ENCODE measurements at regions not wholly inside any gene's neighbourhood (a gene's known extent, or its start where the extent isn't known, plus 50 kb on each side); places are given as distances from the start of the nearest gene placed in this dataset.
A peak's percentile ranks its signal among the peaks of the same experiment; 100 is the strongest.
"Not testable (repeated sequence)": the region's sequence is repeated elsewhere in the genome, so short reads cannot be mapped to it uniquely, and the experiment has no call there.

DNA sequence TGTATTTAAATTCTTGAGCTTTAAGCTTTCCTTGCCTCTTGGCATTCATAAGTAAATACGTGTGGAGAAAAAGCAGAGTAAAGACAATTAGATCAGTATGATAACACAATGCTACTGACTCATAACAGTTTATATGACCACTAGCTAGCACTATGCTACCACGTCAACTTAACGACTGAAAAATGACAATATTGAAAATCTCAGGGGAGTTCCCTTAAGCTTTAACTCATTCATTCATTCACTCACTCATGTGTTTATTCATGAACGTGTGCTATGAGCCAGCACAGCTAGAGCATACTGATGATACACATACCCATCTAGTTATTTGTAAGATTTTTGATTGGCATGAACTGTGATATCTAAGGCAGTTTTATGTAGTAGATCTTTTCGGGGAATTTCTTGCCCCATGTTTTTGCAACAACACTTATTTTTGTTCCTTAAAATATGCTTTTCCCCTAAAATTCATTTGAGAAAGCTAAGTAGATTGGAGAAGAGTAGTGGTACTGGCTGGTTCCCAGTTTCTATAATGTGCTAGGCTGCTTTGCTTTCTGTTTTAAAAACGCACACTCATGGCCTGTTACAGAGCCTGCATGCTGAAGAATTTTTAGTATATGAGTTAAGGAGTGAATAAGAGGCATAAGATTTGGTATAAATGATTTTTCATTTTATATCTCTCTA lies 57.4 kb upstream of the ACBD5 start:
- Histone ChIP-seq H3K36me3 (ENCODE audit: control insufficient read depth in 4 of 4, insufficient read depth in 3 of 4, low read depth in 1 of 4, low read length in 3 of 4) (no peaks in the 10 kb centered on the region), H3K4me1 (ENCODE audit: control insufficient read depth in 4 of 4, insufficient read depth in 4 of 4, low read length in 3 of 4) (no peaks in the 10 kb centered on the region), H3K9me3 (ENCODE audit: control insufficient read depth in 4 of 4, low read length in 3 of 4) (no peaks in the 10 kb centered on the region), H3K27ac (ENCODE audit: low read depth in 1 of 2, low read length in 2 of 2) (no peak overlapping the region), H3K27me3 (ENCODE audit: control insufficient read depth in 4 of 4, insufficient read depth in 4 of 4, low read length in 3 of 4) (no peaks in the 10 kb centered on the region), H3K4me3 (ENCODE audit: low read depth in 1 of 3, low read length in 3 of 3) (no peak overlapping the region), H3K9ac (ENCODE audit: low read depth in 1 of 2, low read length in 2 of 2) (peak overlapping the region in 1 of 2 donors; percentile 12)
- TF ChIP-seq, protein P1, sequence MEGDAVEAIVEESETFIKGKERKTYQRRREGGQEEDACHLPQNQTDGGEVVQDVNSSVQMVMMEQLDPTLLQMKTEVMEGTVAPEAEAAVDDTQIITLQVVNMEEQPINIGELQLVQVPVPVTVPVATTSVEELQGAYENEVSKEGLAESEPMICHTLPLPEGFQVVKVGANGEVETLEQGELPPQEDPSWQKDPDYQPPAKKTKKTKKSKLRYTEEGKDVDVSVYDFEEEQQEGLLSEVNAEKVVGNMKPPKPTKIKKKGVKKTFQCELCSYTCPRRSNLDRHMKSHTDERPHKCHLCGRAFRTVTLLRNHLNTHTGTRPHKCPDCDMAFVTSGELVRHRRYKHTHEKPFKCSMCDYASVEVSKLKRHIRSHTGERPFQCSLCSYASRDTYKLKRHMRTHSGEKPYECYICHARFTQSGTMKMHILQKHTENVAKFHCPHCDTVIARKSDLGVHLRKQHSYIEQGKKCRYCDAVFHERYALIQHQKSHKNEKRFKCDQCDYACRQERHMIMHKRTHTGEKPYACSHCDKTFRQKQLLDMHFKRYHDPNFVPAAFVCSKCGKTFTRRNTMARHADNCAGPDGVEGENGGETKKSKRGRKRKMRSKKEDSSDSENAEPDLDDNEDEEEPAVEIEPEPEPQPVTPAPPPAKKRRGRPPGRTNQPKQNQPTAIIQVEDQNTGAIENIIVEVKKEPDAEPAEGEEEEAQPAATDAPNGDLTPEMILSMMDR (IDR thresholded peaks at IDR 0.05; ENCODE audit: low read depth, low read length, missing input control), result no peak
- TF ChIP-seq FOXA1 (IDR thresholded peaks at IDR 0.05) (no peak), SP1 (IDR thresholded peaks at IDR 0.05) (no peak), MAX (IDR thresholded peaks at IDR 0.05) (no peak), NR2F2 (IDR thresholded peaks at IDR 0.05) (no peak), GABPA (IDR thresholded peaks at IDR 0.05 in 1 of 2, conservative IDR thresholded peaks at IDR 0.05 in 1 of 2) (no peak), ZBTB33 (IDR thresholded peaks at IDR 0.05) (no peak), HNF4A (conservative IDR thresholded peaks at IDR 0.05) (no peak), TAF1 (conservative IDR thresholded peaks at IDR 0.05) (no peak), JUND (IDR thresholded peaks at IDR 0.05) (no peak), EGR1 (IDR thresholded peaks at IDR 0.05; ENCODE audit: low read depth in 2 of 2) (no peak), FOXA2 (IDR thresholded peaks at IDR 0.05) (no peak), YY1 (IDR thresholded peaks at IDR 0.05) (no peak), RXRA (IDR thresholded peaks at IDR 0.05) (no peak), HNF4G (IDR thresholded peaks at IDR 0.05) (no peak)
- TF ChIP-seq, protein P2, sequence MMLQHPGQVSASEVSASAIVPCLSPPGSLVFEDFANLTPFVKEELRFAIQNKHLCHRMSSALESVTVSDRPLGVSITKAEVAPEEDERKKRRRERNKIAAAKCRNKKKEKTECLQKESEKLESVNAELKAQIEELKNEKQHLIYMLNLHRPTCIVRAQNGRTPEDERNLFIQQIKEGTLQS (IDR thresholded peaks at IDR 0.05), result no peak
- TF ChIP-seq, protein P3, sequence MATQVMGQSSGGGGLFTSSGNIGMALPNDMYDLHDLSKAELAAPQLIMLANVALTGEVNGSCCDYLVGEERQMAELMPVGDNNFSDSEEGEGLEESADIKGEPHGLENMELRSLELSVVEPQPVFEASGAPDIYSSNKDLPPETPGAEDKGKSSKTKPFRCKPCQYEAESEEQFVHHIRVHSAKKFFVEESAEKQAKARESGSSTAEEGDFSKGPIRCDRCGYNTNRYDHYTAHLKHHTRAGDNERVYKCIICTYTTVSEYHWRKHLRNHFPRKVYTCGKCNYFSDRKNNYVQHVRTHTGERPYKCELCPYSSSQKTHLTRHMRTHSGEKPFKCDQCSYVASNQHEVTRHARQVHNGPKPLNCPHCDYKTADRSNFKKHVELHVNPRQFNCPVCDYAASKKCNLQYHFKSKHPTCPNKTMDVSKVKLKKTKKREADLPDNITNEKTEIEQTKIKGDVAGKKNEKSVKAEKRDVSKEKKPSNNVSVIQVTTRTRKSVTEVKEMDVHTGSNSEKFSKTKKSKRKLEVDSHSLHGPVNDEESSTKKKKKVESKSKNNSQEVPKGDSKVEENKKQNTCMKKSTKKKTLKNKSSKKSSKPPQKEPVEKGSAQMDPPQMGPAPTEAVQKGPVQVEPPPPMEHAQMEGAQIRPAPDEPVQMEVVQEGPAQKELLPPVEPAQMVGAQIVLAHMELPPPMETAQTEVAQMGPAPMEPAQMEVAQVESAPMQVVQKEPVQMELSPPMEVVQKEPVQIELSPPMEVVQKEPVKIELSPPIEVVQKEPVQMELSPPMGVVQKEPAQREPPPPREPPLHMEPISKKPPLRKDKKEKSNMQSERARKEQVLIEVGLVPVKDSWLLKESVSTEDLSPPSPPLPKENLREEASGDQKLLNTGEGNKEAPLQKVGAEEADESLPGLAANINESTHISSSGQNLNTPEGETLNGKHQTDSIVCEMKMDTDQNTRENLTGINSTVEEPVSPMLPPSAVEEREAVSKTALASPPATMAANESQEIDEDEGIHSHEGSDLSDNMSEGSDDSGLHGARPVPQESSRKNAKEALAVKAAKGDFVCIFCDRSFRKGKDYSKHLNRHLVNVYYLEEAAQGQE (IDR thresholded peaks at IDR 0.05), result no peak
- WGBS, result 72% methylated on average over 6 of the region's 6 CpGs
- no peak for DNase-seq (ENCODE audit: low spot score)

DNA sequence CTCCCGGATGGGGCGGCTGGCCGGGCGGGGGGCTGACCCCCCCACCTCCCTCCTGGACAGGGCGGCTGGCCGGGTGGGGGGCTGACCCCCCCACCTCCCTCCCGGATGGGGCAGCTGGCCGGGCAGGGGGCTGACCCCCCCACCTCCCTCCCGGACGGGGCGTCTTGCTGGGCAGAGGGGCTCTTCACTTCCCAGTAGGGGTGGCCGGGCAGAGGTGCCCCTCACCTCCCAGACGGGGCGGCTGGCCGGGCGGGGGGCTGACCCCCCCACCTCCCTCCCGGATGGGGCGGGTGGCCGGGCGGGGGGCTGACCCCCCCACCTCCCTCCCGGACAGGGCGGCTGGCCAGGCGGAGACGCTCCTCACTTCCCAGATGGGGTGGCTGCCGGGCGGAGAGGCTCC lies 55.7 kb upstream of the ACBD5 start:
- H3K27me3 ChIP-seq (ENCODE audit: control insufficient read depth in 4 of 4, insufficient read depth in 4 of 4, low read length in 3 of 4); H3K27ac ChIP-seq (ENCODE audit: low read depth in 1 of 2, low read length in 2 of 2); H3K9me3 ChIP-seq (ENCODE audit: control insufficient read depth in 4 of 4, low read length in 3 of 4); H3K36me3 ChIP-seq (ENCODE audit: control insufficient read depth in 4 of 4, insufficient read depth in 3 of 4, low read depth in 1 of 4, low read length in 3 of 4); DNase-seq (ENCODE audit: low spot score); H3K4me3 ChIP-seq (ENCODE audit: low read depth in 1 of 3, low read length in 3 of 3); H3K9ac ChIP-seq (ENCODE audit: low read depth in 1 of 2, low read length in 2 of 2); H3K4me1 ChIP-seq (ENCODE audit: control insufficient read depth in 4 of 4, insufficient read depth in 4 of 4, low read length in 3 of 4): not testable (repeated sequence)
- WGBS, result 93% methylated on average over 26 of the region's 26 CpGs

DNA sequence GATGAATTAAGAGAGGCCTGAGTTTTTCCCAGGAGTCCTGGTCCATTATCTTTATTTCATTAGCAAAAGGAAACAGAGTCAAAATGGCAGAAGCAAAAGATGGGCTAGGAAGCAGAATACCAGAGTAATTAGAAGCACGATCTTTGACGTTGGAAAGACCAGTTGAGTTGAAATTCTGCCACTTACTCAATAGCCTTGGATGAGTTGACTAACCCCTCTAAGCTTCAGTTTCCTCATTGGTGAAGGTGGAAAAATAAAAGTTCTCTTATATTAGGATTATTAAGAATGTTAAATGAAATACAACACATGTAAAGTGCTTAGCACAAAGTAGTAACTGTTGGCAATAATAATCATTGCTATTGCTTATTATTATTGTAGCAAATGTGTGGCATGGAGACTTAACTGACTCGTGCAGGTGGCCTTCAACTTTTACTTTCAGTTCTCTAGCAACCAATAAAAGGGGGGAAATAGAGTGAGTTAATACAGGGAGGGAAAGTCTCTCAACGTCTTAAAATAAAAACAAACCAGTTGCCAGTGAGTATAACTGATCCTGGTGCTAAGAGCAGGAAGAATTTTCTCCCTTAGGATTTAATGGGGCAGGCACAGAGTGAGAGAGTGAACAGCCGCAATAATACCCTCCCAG lies 50.8 kb upstream of the ACBD5 start:
- not testable (repeated sequence) for H3K27me3 ChIP-seq (ENCODE audit: control insufficient read depth in 4 of 4, insufficient read depth in 4 of 4, low read length in 3 of 4); DNase-seq (ENCODE audit: low spot score); H3K36me3 ChIP-seq (ENCODE audit: control insufficient read depth in 4 of 4, insufficient read depth in 3 of 4, low read depth in 1 of 4, low read length in 3 of 4); H3K9ac ChIP-seq (ENCODE audit: low read depth in 1 of 2, low read length in 2 of 2); H3K4me1 ChIP-seq (ENCODE audit: control insufficient read depth in 4 of 4, insufficient read depth in 4 of 4, low read length in 3 of 4); H3K4me3 ChIP-seq (ENCODE audit: low read depth in 1 of 3, low read length in 3 of 3); H3K9me3 ChIP-seq (ENCODE audit: control insufficient read depth in 4 of 4, low read length in 3 of 4); H3K27ac ChIP-seq (ENCODE audit: low read depth in 1 of 2, low read length in 2 of 2)
- WGBS, result 46% methylated on average over 5 of the region's 5 CpGs

Data from liver (tissue), 8 donors.